Ectodermal cell (in vitro differentiated cells): ENCODE measurements at regions not wholly inside any gene's neighbourhood (a gene's known extent, or its start where the extent isn't known, plus 50 kb on each side); places are given as distances from the start of the nearest gene placed in this dataset.

Experiments
- H3K27ac ChIP-seq: 2 replicates; pipeline ENCODE4 v1.7.0; 2013; ENCODE audit warnings: mild to moderate bottlenecking, low read depth, low read length; ENCODE audit not compliant: insufficient read depth, poor library complexity, severe bottlenecking
- H3K27me3 ChIP-seq: 2 replicates; pipeline ENCODE4 v1.7.0; 2013; ENCODE audit warnings: mild to moderate bottlenecking, low read length; ENCODE audit not compliant: insufficient read depth, control insufficient read depth, poor library complexity, severe bottlenecking
- H3K36me3 ChIP-seq: one replicate; pipeline ENCODE4 v1.7.0; 2013; ENCODE audit warnings: low read length; ENCODE audit not compliant: control insufficient read depth, insufficient read depth
- H3K4me1 ChIP-seq: one replicate; pipeline ENCODE4 v1.7.0; 2013; ENCODE audit warnings: low read length; ENCODE audit not compliant: control insufficient read depth, insufficient read depth
- H3K4me3 ChIP-seq: 2 replicates; pipeline ENCODE4 v1.7.0; 2013; ENCODE audit warnings: low read depth, low read length, control low read depth; ENCODE audit not compliant: insufficient read depth
- H3K9me3 ChIP-seq: 2 replicates; pipeline ENCODE4 v1.7.0; 2013; ENCODE audit warnings: mild to moderate bottlenecking, low read length, moderate library complexity; ENCODE audit not compliant: control insufficient read depth
- WGBS, 2 experiments: methylation state at CpG; one replicate each; pipeline ENCODE4 v1.1.7; 2013; ENCODE audit warnings: missing lambda C conversion rate in 2 of 2; 5-methylcytosine and 5-hydroxymethylcytosine counted together

DNA sequence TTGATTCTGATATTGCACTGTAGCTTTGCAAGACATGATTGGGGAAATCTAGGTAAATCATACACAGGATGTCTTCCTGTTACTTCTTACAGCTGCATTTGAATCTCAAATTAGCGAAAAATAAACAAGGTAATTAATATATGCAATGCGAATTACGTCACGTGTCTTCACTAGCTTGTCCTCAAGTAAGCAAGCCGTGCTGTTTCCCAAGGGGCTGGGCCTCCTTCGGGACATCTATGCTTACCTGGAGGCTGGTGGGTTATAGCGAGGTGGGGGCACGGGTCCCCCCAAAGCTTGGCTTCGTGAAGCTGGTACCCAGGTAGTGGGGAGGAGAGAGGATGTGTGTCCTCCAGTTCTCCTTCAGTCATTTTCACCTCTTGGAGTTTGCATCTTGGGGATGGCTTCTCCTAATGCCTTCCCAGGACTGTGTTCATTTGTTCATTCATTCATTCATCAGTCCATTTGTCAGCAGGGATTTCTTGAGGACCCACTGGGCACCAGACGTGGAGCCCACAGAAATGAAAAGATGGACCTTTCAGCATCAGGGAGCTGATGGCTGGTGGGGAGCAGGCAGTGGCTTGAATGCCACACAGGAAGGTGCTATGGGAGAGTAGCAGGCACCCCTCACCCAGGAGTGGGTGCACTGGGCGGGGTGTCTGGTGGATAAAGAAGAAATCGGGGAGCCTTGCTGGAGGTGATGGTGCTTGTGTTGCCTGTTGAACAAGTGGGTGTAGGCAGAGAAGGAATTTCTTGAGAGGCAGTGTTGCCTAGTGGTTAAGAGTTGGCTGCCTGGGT, 155.1 kb downstream of the GLI2 start:
- Histone ChIP-seq H3K36me3 (no peaks in the 10 kb centered on the region), H3K27ac (no peak overlapping the region), H3K27me3 (no peaks in the 10 kb centered on the region), H3K4me1 (peaks cover 59% of the 10 kb centered on the region), H3K4me3 (no peak overlapping the region), H3K9me3 (no peaks in the 10 kb centered on the region)
- 96% methylated on average over 12 of the region's 12 CpGs for WGBS, 2 experiments

DNA sequence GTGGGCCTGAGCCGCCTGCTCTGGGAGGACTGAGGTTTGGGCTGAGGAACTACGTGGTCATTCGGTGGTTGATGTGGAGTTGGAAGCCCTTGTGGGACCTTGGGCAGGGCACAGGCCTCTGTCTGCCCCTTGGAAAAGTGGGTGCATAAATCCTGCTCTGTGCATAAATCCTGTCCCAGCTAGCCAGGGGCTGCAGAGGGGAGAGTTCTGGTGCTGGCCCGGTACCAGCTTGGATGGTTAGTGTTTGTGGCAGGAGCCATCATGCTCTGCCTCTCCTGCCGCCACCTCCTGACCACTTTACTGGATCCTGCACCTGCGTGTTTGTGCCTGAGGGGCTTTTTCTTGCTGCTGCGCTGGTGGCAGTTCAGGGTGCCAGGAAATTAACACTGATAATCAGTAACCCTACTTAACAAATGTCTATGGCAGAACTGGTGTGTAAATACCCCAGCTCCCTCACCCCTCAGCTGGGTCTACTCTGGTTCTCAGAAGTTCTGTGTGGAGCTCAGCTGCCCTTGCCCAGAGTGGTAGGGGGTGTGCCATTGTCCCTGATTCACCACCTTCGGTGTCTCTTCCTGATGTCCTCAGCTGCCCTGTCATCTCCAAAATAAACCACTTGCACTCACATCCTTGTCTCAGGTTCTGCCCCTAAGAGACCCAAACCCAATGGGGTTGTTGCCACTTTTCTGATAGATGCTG, 156.8 kb downstream of the GLI2 start:
- no peaks in the 10 kb centered on the region for H3K27me3 ChIP-seq
- 91 to 92% methylated on average over 8 of the region's 8 CpGs for WGBS, 2 experiments
- peaks cover 62% of the 10 kb centered on the region for H3K4me1 ChIP-seq
- no peak overlapping the region for H3K4me3 ChIP-seq
- no peaks in the 10 kb centered on the region for H3K9me3 ChIP-seq
- H3K36me3 ChIP-seq, result no peaks in the 10 kb centered on the region
- peak overlapping the region; percentile 98 for H3K27ac ChIP-seq

DNA sequence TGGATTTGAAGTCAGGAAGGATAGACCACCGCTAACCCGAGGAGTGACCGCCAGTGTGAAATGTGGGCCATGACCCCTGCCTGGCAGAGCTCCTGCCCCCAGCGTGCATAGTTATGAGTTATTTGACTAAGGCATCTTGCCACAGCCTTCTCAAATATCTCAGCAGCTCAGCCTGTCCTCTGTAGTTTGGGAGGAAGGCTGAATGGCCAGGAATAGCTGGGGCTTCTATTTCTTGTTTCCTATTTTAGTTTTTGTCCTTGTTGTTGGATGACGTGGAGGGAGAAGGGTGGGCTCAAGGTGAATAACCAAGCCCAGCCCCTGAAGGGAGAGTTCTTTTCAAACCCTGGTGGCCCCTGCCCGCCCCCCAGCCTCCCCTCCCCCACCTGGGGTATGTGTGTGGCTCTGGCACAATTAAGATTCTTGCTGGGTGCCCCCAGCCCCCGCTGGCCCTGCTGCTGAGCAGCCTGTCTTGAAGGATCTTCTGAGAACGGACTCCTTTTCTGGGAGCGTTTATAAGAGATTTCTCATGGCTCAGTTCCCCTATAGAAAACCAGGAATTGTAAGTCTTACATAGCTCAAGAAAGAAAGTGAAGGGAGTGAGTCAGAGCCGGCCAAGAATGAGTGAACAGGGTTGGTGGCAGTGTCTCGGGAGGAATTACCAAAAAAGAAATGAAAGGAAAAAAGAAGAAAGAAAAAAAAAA, 157.4 kb downstream of the GLI2 start:
- Histone ChIP-seq H3K4me3 (peak overlapping the region; percentile 5), H3K27ac (peak overlapping the region; percentile 98), H3K9me3 (no peaks in the 10 kb centered on the region), H3K36me3 (no peaks in the 10 kb centered on the region), H3K27me3 (no peaks in the 10 kb centered on the region), H3K4me1 (peaks cover 60% of the 10 kb centered on the region)
- WGBS, 2 experiments, result 10 to 15% methylated on average over 10 to 11 of the region's 11 CpGs

DNA sequence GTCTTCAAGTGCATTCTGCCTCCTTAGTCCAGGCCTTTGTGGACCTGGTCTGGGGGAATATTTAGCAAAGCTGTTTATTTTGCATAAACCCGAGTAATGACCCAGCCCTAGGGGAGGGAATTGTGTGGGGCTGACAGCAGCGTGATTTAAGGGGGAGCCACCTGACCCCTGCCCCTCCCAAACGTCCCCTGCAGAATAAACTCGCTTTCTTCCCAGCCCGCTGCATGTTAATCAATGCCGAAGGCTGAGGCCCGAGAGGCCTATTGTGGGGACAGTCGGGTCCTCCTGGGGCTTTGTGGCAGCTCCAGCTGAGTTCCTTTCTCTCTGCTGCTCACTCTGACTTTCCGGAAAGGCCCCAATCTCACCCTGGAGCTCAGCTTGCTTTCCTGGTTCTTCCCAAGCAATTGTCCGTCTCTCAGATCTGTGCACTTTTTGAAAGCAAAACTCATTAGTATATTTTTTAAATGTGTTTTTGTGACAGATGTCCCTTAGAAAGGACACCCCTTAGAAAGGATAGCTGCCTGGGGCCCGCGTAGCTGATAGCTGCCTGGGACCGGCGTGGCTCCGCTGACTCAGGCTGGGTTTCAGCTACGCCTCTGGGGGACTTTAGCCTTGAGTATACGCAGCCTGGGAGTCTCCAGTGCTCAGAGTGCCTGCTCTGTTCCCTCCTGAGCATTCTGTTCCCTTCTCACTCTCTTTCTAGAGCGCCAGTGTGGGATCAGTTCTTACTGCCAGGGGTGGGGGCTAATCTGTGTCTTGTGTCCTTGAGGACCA, 158.3 kb downstream of the GLI2 start:
- 6% methylated on average over 17 to 18 of the region's 18 CpGs for WGBS, 2 experiments
- Histone ChIP-seq H3K4me1 (peaks cover 67% of the 10 kb centered on the region), H3K4me3 (peak overlapping the region; percentile 5), H3K36me3 (no peaks in the 10 kb centered on the region), H3K9me3 (no peaks in the 10 kb centered on the region), H3K27ac (peak overlapping the region; percentile 98), H3K27me3 (no peaks in the 10 kb centered on the region)

DNA sequence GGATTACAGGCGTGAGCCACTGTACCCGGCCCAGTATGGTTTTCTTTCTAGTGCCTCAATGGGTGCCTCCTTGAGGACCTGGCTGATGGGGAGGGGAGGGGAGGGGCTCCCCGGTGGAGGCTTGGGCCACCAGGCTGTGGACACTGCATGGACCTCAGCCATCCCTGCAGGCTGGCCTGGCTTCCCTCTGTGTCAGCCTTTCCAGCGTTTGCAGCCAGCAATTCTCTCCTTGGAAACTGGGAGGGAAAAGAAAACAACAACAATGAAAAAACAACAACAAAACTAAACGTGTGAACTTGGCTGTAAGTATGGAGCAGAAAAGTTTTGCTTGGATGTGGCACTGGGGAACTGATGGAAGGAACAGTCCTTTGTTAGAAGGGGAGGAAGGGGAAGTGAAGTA, 159.3 kb downstream of the GLI2 start:
- H3K27me3 ChIP-seq, result no peaks in the 10 kb centered on the region
- H3K4me1 ChIP-seq, result peaks cover 77% of the 10 kb centered on the region
- H3K4me3 ChIP-seq, result no peak overlapping the region
- H3K27ac ChIP-seq, result no peak overlapping the region
- 63 to 66% methylated on average over 4 to 5 of the region's 5 CpGs for WGBS, 2 experiments
- H3K36me3 ChIP-seq, result no peaks in the 10 kb centered on the region
- no peaks in the 10 kb centered on the region for H3K9me3 ChIP-seq

DNA sequence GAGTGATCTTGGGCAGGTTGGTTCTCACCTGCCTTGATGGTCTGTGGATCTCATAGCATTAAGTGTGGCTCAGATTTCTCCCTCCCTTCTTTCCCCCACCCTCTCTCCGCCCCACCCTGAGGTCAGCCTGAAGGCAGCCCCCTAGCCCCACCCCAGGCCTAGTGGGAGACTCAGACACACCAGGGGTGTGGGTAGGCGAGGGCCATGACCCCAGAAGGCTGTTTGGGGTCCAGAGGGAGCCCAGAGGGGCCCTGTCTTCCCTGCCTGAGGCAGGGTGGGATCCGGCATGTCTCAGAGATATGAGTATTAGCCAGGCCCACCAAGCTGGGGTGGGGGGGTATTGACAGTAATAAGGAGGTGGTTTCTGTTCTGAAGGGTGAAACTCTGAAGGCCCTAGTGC, 160.5 kb downstream of the GLI2 start:
- H3K27ac ChIP-seq, result no peak overlapping the region

DNA sequence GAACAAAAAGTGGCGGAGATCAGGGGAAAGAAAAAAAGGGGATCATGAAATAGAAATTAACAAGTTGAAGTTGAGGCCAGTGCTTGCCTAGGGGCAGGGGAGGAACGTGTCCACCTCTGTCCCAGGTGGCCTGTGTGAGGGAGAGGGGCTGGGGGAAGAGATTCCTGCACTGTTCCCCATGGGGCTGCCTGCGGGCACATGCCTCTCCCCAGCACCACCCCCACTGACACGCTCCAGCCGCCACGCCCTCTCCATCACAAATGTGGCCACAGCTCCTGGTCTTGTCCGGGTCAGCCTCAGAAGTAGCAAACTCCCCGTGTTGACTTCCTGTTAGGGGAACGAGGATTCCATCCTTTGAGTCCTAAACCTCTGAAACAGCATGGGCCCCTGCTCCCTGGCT, 161.2 kb downstream of the GLI2 start:
- H3K27me3 ChIP-seq, result no peaks in the 10 kb centered on the region
- no peak overlapping the region for H3K27ac ChIP-seq
- no peak overlapping the region for H3K4me3 ChIP-seq
- H3K36me3 ChIP-seq, result no peaks in the 10 kb centered on the region
- no peaks in the 10 kb centered on the region for H3K9me3 ChIP-seq
- peaks cover 79% of the 10 kb centered on the region for H3K4me1 ChIP-seq
- WGBS, 2 experiments, result 57 to 64% methylated on average over 9 of the region's 9 CpGs

More for the DNA sequence above, 160.5 kb downstream of the GLI2 start:
- Histone ChIP-seq H3K9me3 (no peaks in the 10 kb centered on the region), H3K36me3 (no peaks in the 10 kb centered on the region), H3K4me3 (no peak overlapping the region), H3K27me3 (no peaks in the 10 kb centered on the region), H3K4me1 (peaks cover 83% of the 10 kb centered on the region)
- 96 to 98% methylated on average over 3 of the region's 3 CpGs for WGBS, 2 experiments

DNA sequence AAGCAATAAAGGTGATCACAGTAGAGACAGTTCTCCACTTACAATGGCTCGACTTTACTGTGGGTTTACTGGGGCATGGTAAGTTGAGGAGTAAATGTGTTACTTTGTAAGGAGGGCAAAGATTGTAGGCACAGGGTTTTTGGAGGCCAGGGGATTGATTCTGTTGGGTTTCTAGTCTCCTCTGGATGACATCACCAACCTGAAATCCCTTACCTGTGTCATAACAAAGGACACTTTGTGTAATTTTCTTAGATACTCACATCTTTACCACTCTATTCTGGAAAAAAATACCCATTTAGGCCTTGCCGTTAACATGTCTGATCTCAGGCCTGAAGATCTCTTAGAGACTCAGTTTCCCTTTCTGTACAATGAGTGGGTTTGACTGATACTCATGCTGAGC, 161.7 kb downstream of the GLI2 start:
- Histone ChIP-seq H3K9me3 (no peaks in the 10 kb centered on the region), H3K4me3 (no peak overlapping the region), H3K27ac (no peak overlapping the region), H3K27me3 (no peaks in the 10 kb centered on the region), H3K4me1 (peaks cover 75% of the 10 kb centered on the region), H3K36me3 (no peaks in the 10 kb centered on the region)
- 90 to 91% methylated on average over 2 of the region's 2 CpGs for WGBS, 2 experiments

DNA sequence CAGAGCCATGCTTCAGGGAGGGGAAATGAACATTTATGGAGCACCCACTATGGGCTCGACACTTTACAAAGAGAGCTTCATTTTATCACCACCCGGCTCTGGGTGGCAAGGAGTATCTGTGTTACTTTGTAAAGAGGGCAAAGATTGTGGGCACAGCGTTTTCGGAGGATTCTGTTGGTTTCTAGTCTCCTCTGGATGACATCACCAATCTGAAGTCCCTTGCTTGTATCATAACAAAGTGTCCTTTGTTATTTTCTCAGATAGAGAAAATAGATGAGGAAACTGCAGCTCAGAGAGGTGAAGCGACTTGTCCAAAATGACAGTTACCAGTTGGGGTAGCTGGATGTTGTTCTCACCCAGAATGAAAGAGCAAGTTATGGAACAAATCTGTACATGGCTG, 162.8 kb downstream of the GLI2 start:
- Histone ChIP-seq H3K27ac (peak overlapping the region; percentile 72), H3K27me3 (no peaks in the 10 kb centered on the region), H3K4me3 (no peak overlapping the region), H3K9me3 (no peaks in the 10 kb centered on the region), H3K36me3 (no peaks in the 10 kb centered on the region), H3K4me1 (peaks cover 65% of the 10 kb centered on the region)
- WGBS, 2 experiments, result 82% methylated on average over 5 of the region's 5 CpGs
